Middle frontal gyrus (tissue), 1 donor: ENCODE measurements at regions not wholly inside any gene's neighbourhood (a gene's known extent, or its start where the extent isn't known, plus 50 kb on each side); places are given as distances from the start of the nearest gene placed in this dataset.

Experiments
- DNase-seq: peaks from one replicate; pipeline ENCODE4 v3.0.0-alpha.2; 2015; ENCODE audit warnings: low spot score; ENCODE audit errors: extremely low spot score

- DNase-seq, result no peak
Measured at GRCh38 chr15:62599791-62600777, 435.0 kb upstream of the C2CD4B start.

DNA sequence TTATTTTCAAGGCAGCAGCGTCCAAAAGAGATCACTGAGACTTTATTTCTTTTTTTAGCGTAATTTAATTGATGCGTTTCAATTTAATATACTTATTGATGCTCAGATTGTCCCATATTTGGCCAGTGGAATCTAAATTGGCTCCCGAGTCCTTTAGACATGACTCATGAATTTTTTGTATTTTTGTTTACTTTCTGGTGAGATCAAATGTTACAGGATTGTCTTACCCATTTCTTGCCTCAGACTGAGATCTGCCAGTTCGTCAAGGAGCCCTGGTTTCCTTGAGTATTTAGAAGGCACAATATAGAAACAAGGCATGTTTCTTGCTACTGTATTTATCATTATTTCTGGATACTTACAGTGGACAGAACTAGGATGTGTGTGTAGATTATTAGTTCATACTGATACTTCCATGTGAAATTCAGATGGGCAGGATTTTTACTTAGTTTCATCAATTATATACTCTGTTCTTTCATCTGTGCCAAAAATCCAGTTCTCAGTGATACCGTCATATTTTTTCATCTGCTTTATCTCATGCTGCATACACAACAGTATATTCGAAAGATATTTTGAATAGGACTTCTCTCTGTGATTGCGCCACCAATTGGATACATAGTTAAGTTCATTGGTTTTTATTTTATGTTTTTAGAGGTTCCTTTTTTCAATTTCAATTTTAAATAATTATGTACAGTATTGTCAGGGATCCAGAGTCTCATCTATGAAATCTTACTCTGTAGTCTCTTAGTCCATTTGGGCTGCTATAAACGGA, 436.9 kb upstream of the C2CD4B start:
- DNase-seq, result no peak

DNA sequence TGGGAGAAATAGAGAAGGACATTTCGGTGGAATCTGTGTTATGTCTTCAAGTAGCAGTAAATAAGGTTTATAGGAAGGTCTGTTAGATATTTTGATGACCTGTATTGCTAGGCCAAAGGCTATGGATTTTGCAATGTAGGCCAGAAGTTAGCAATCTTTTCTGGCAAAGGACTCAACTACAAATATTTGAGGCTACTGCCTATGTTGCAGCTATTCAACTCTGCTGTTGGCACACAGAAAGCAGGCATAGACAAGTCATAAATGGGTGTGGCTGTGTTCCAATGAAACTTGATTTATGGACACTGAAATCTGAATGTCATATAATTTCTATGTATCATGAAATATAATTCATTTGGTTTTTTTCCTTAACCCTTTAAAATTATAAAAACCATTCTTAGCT, 438.7 kb upstream of the C2CD4B start:
- DNase-seq, result no peak

DNA sequence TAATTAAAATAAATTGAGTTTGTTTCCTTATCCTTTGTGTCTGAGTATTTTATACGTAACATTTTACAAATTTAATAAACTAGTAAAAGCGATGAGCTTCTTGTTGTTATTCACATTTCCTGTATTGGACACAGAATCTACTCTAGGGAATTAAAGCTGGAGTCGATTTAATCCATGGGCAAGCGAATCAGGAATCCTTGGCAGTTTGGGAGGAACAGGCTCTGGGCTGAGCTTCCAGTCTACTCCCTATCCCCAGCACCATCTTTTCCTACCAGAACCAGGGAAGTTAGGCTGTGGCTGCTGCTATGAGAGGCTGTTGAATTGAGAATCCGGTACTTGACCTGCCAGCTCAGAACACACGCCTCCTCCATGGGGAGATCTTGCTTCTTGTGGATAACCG, 437.3 kb upstream of the TPM1 start:
- no peak for DNase-seq

- DNase-seq, result no peak
Measured at GRCh38 chr15:62606376-62607113, 436.0 kb upstream of the TPM1 start.

DNA sequence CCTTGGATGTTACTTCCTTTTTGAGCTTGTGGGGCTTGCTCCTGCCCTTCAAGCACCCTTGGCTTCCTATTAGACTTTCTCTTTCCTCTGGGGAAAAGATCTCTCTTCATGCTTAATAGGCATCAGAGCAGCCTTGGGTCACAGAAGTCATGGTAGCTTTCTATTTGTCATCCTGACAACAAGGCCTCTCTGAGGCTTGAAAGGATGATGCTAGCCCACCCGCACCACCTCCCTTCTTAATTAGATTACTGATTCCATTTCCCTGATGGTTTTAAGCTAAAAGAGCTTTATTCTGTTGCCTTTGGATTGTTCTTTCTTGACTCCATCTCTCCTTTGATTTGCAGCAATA, 435.5 kb upstream of the TPM1 start:
- DNase-seq, result no peak

DNA sequence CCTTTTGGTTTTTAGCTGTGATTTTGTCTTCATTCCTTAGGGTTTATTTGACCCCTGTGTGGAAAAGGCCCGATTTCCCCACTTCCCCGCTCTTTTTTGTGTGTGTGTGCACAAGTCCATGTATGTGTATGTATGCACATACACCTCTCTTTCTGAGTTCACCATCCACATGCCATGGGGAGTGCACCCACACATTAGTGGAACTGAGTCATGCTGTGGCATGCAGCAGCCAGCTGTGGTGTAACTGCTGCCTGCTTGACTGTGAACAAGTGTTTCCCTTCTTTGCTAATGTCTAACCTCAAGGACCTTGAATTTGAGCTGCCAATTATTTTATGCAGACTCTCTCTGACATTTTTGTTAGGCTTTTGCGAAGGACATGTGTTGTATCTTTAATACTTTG, 434.9 kb upstream of the TPM1 start:
- DNase-seq, result no peak

DNA sequence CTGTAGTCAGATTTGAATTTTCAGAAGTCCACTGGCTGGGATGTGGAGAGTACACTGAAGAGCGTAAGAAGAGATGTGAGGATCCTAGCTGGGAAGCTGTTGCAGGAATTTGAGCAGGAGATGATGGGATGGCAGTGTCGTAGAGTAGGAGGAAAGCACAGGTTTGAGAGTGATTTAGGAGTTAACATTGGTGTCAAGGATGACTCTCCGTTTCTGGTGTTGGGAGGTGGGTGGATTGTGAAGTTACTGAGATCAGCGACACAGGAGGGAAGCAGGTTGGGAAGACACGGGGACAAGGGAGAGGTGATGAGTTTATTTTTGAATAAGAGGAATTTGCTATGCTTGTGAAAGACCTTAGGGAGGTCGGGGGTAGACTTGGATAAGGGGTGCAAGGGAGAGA, 434.2 kb upstream of the TPM1 start:
- no peak for DNase-seq

DNA sequence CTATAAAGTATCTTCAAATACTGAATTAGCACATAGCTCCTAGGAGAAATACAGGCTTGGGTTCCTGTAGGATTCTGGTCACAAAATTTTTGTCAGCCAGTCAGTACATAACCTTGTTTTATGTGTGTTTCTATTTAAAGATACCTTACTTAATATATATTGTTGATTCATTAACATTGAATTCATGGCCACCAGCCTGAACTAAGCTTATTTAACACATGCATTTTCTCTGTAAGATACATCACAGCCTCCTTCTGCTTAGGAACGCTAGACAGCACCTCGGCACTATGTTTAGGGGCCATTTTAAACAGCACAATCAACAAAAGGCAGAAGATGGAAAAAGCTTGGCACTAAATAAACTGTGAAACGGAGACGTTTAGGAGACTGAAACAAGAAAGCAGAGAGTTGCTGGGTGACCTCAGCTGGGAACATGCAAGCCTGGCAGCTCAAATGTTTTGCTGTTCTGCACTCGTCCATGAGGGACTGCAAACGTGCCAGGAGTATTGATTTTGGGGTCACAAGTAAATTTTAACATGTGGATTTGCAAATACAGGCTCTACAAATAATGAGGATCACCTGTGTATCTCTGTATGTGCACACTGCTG, 432.2 kb upstream of the TPM1 start:
- DNase-seq, result no peak

DNA sequence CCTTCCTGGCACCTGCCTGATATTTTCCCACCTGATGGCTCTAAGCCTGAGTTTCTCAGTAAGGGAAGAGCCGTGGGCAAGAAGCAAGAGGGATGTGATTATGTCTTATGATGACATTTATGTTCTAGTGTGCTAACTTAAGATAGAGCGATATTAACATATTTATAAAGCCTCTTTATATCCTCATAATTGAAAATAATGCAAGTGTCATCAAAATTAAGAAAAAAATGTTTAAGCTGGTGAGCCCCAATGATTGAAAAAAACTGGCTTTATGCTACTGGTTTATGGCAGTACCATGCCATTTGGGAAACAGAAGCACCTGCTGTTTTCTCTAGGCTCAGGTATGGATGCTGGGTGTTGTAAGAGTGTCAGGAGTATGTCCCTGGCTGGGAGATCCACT, 431.5 kb upstream of the TPM1 start:
- DNase-seq, result no peak

GRCh38 chr15:62612183-62612733, 430.3 kb upstream of the TPM1 start:
- no peak for DNase-seq

GRCh38 chr15:62612771-62613170, 429.8 kb upstream of the TPM1 start:
- no peak for DNase-seq

GRCh38 chr15:62616746-62617145, 425.8 kb upstream of the TPM1 start:
- no peak for DNase-seq

DNA sequence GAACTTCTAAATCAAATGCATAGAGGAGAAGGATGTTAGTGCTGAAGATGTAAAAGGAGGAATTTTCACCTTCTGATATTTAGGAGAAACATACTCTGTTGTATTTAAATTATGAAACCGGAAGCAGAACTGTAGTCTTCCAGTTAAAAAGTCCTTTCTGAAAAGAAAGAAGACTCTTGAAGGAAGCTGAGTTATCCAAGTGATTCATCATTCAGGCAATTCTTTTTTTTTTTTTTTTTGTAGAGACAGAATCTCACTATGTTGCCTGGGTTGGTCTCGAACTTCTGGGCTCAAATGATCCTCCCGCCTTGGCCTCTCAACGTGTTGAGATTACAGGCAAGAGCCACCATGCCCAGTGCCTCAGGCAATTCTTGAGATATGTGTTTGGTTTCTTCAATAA, 424.8 kb upstream of the TPM1 start:
- no peak for DNase-seq

DNA sequence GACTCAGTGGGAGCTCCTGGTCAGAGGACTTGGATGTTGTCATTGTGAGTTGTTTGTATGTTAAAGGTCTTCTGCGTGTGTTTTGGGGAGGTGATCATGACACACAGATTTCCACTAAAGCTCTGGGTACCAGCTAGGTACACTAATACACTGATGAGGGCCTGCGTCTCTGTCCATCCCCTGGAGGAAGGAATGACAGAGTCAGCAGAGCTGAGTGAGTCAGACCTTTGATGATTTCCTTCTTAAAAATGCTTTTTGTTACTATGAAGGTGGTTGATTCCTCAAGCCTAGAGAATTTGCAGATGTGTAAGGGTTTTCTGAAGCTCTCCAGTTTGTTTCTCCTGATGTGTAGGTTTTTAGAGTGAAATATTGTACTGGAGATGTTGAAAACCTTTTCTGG, 424.1 kb upstream of the TPM1 start:
- no peak for DNase-seq

DNA sequence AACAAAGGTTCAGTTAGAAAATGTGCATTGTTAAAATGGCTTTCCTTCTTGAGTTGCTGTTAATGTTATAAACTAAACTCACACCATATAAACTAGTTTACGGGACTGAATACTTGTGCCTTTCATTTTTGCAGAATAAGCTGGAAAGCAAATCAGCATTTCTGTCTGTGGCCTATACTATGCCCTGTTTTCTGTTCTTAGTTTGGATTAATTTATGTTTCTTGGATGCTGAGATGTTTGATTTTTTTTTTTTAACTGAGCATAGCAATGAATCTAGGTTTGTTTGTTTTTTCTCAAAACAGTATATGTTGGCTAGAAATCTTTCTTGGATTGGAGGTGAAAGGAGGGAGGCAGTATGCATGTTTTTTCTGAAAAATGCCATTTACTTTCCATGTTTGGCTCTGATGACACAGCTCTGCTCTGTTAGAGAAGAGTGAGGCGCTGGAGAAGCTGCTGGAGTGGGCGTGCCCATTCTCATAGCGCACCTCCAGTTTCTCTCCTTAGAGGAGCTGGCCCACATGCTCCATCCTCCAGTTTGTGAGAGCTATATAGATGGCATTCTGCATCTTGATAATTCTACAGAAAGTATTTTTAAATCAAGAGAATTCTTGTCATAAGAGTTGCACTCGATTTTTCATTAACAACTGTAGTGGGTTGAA, 423.6 kb upstream of the TPM1 start:
- no peak for DNase-seq

GRCh38 chr15:62619526-62619925, 423.0 kb upstream of the TPM1 start:
- no peak for DNase-seq

DNA sequence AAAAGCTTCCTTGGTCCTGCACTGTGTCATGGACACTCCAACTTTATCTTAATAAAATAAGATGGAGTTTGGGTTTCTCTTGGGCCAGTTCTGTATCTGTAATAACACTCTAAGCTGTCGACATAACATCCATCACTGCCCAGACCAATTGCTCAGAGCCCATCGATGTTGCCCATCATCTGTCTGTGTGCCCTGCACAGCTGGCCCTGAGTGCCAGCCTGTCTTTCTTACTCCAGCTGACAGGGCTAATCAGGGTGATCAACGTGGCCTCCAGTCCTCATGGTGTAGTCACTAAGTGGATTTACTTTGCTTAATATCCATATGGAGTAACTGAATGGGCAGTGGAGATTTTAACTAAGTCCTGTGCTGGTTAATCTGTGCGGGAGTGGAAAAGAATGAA, 419.8 kb upstream of the TPM1 start:
- no peak for DNase-seq

GRCh38 chr15:62624547-62625378, 417.8 kb upstream of the TPM1 start:
- no peak for DNase-seq
